ENCODE measurements at regions not wholly inside any gene's neighbourhood (a gene's known extent, or its start where the extent isn't known, plus 50 kb on each side); places are given as distances from the start of the nearest gene placed in this dataset.

DNA sequence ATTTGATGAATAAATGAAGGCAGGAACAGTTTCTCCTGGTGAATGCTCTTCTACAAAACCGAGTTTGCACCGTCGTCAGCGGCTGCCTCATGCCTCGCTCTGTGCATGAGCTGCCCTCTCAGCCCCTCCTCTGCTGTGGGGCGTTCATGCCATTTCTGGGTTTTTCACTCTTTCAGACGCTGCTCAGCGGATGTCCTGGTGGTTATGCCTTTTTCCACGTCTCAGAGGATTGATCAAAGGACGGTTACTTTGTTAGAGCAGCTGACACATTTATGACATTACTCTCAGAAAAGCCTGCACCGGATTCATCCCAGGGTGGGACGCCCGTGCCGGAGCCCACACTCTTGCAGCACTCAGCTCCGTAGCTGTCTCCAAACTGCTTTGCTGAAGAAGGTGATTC is 195.9 kb upstream of the PPP1R26 start:
- TF ChIP-seq, protein P1, sequence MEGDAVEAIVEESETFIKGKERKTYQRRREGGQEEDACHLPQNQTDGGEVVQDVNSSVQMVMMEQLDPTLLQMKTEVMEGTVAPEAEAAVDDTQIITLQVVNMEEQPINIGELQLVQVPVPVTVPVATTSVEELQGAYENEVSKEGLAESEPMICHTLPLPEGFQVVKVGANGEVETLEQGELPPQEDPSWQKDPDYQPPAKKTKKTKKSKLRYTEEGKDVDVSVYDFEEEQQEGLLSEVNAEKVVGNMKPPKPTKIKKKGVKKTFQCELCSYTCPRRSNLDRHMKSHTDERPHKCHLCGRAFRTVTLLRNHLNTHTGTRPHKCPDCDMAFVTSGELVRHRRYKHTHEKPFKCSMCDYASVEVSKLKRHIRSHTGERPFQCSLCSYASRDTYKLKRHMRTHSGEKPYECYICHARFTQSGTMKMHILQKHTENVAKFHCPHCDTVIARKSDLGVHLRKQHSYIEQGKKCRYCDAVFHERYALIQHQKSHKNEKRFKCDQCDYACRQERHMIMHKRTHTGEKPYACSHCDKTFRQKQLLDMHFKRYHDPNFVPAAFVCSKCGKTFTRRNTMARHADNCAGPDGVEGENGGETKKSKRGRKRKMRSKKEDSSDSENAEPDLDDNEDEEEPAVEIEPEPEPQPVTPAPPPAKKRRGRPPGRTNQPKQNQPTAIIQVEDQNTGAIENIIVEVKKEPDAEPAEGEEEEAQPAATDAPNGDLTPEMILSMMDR (optimal IDR thresholded peaks at IDR 0.05 in 1 of 3, IDR thresholded peaks at IDR 0.05 in 1 of 3, conservative IDR thresholded peaks at IDR 0.05 in 1 of 3; ENCODE audit: extremely low read depth in 1 of 3, insufficient read depth in 2 of 3, low read length in 3 of 3): no peak
- no peak for TF ChIP-seq EZH2 (IDR thresholded peaks at IDR 0.05; ENCODE audit: low read length)

Measured in keratinocyte (primary cell).